LHCN-M2 (cell line): ENCODE measurements at regions not wholly inside any gene's neighbourhood (a gene's known extent, or its start where the extent isn't known, plus 50 kb on each side); places are given as distances from the start of the nearest gene placed in this dataset.

Source experiments
- DNase-seq: peaks from one replicate; pipeline ENCODE4 v3.0.0-alpha.2; 2012; ENCODE audit warnings: low read depth

DNA sequence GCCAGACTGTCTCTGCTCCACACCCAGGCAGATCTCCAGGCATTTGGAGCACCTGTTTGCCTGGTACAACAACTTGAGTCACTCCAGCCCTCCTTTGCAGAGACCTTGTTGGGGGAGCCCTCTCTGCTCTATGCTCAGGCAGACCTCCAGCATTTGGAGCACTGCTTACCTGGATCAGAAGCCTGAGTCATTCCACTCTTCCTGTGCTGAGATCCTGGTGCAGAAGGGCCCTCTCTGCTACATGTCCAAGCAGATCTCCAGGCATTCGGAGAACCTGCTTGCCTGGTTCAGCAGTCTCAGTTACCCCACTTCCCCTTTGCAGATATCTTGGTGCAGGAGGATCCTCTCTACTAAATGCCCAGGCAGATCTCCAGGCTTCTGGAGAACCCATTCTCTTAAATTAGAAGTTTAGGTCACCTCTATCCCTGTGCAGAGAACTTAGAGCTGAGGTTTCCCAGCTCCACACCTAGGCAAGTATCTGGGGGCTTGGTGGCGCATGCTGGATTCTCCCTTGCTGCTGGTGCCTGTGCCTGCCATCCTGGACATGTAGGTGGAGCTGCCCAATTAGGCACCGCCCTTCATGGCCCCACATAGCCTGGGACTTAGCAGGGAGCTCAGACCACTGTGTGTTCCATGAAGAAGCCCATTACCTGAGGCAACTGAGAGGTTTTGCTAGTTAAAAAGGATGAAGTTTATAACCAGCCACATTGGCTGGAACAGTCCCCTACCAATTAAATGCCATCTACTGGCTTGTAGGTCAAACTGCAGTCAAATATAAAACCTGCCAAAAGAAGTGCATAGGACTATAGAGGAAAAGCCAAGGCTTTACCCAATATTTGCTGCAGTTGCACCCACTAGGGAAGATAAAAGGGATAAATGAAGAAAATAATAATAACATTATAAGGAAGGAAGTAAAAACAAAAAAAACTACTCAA, 97.6 kb upstream of the SLITRK6 start:
- no peak for DNase-seq

DNA sequence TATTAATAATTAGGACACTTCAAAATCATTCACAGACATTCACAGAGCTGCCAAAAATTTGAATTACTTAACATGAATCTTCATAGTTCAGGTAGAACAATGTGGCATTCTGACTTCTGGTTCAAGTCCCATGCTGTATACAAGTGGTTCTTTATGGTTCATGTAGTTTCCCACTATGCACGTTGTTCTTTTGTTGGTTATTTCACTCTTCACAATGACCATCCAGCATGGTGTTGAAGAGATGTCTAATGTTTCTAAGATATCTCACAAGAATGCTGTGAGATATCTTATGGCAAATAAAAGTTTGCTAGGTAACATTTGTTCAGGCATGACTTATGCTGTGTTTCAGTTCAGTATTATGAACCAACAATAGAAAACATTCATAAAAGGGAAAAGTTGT, 88.2 kb upstream of the SLITRK6 start:
- DNase-seq: no peak

DNA sequence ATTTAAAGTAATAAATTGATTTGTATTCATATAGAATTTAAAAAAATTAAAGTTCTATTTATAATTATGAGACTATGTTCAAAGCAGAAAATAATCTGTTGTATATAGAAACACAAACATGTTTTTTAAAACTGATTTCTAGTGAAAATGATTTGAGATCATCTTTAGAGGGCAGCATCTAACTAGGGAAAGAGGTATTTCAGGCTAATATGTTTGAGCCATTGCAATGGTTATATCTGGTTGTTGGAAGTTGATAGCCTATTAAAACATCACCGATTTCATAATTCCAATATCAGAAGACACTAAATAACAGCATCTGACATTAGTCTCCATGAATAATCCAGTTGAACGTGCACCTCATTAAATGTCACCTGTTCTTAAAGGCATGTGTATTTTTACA, 79.8 kb upstream of the SLITRK6 start:
- no peak for DNase-seq

DNA sequence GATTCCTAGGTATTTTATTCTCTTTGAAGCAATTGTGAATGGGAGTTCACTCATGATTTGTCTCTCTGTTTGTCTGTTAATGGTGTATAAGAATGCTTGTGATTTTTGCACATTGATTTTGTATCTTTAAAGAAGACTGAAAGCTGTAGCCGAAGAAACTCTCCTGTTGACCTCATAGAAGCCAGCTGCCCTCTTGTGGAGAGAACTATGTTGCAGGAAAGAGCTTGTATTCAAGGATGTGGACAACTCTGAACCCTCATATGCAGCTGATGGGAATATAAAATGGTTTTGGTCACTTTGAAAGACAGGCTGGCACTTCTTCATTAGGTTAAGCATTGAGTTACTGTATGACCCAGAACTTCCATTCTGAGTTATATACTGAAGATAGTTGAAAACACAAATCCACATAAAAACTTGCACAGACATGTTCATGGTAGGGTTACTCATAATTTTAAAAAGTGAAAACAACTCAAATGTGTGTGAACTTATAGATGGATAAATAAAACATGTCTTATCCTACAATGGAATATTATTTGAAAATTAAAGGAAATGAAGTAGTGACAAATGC, 65.8 kb upstream of the SLITRK6 start:
- no peak for DNase-seq

- no peak for DNase-seq
These were observed 54.9 kb upstream of the SLITRK6 start for GRCh38 chr13:85853901-85854663.

GRCh38 chr13:85853161-85853894, 54.1 kb upstream of the SLITRK6 start:
- DNase-seq: no peak
